B cell (primary cell): ENCODE measurements at regions not wholly inside any gene's neighbourhood (a gene's known extent, or its start where the extent isn't known, plus 50 kb on each side); places are given as distances from the start of the nearest gene placed in this dataset.

ENCODE experiments used
- ATAC-seq: fragments of 200-7000 bp; cut with Tn5 transposase; one replicate; pipeline ENCODE4 v1.10.0; 2021; ENCODE audit warnings: low read depth, mild to moderate bottlenecking, moderate number of reproducible peaks, moderate library complexity
- CTCF ChIA-PET: fragments of 350-600 bp; sonication (Branson Sonifier 250); formaldehyde crosslinking; loops from one replicate; lab custom pipeline; 2021; ENCODE audit warnings: antibody characterized with exemption, inconsistent platforms; lab: Charles Lee
- POLR2A ChIA-PET: fragments of 350-600 bp; sonication (Branson Sonifier 250); formaldehyde crosslinking; loops from one replicate; lab custom pipeline; 2021; ENCODE audit warnings: antibody characterized with exemption; lab: Charles Lee
- DNase-seq: peaks from one replicate; pipeline ENCODE4 v3.0.0; 2013
- H2AFZ ChIP-seq: 2 replicates; pipeline ENCODE4 v1.6.1; 2012; ENCODE audit warnings: mild to moderate bottlenecking, low read depth, low read length; ENCODE audit not compliant: insufficient read depth, poor library complexity, severe bottlenecking
- H3K27ac ChIP-seq, 2 donors: 1 replicate in 1 of 2; 2 replicates in 1 of 2; pipeline ENCODE4 v1.5.1; 2012 to 2013; ENCODE audit warnings: low read length in 2 of 2, mild to moderate bottlenecking in 2 of 2, moderate library complexity in 1 of 2
- H3K27me3 ChIP-seq, 4 experiments: fragments of 200-600 bp in 1 of 4; sonication (generic) in 1 of 4; replicated peaks in 1 of 4; 1 replicate in 2 of 4; 2 replicates in 2 of 4; pipeline versions ENCODE4 v1.6.1 to v1.7.0; 2013 to 2016; ENCODE audit warnings: low read length in 3 of 4, mild to moderate bottlenecking in 2 of 4, mixed read lengths in 1 of 4, moderate library complexity in 1 of 4; ENCODE audit not compliant: insufficient read depth in 4 of 4, control insufficient read depth in 3 of 4; ENCODE audit errors: control extremely low read depth in 1 of 4
- H3K36me3 ChIP-seq, 2 experiments: replicated peaks in 1 of 2; 1 replicate in 1 of 2; 2 replicates in 1 of 2; pipeline versions ENCODE4 v1.6.1 to v1.7.1; 2013; ENCODE audit warnings: low read length in 1 of 2; ENCODE audit not compliant: insufficient read depth in 2 of 2, control insufficient read depth in 1 of 2; ENCODE audit errors: control extremely low read depth in 1 of 2, extremely low read depth in 1 of 2
- H3K4me1 ChIP-seq, 2 donors: fragments of 200-600 bp in 1 of 2; sonication (generic) in 1 of 2; 1 replicate in 1 of 2; 2 replicates in 1 of 2; pipeline versions ENCODE4 v1.5.1 to v1.6.1; 2013 to 2017; ENCODE audit warnings: low read length in 2 of 2; ENCODE audit not compliant: control insufficient read depth in 2 of 2, insufficient read depth in 2 of 2
- H3K4me2 ChIP-seq: replicated peaks from 2 replicates; pipeline ENCODE3; 2012; ENCODE audit warnings: mild to moderate bottlenecking, low read depth, low read length; ENCODE audit not compliant: poor library complexity, severe bottlenecking
- H3K4me3 ChIP-seq, 5 experiments: fragments of 200-600 bp in 1 of 5; sonication (generic) in 1 of 5; 1 replicate in 3 of 5; 2 replicates in 2 of 5; pipeline versions ENCODE4 v1.5.1 to v1.7.0; 2011 to 2016; ENCODE audit warnings: low read length in 4 of 5, mild to moderate bottlenecking in 4 of 5, low read depth in 2 of 5, control low read depth in 1 of 5, moderate library complexity in 1 of 5; ENCODE audit not compliant: insufficient read depth in 1 of 5; ENCODE audit errors: control extremely low read depth in 1 of 5, extremely low read depth in 1 of 5
- H3K79me2 ChIP-seq: fragments of 200-600 bp; sonication (generic); one replicate; pipeline ENCODE4 v1.6.0; 2016; ENCODE audit warnings: low read length; ENCODE audit not compliant: control insufficient read depth, insufficient read depth
- H3K9ac ChIP-seq: fragments of 200-600 bp; sonication (generic); 2 replicates; pipeline ENCODE4 v1.6.1; 2017; ENCODE audit warnings: mild to moderate bottlenecking, low read length, moderate library complexity
- H3K9me3 ChIP-seq, 3 donors: one replicate each; pipeline versions ENCODE4 v1.6.1 to v1.7.1; 2013; ENCODE audit warnings: low read length in 2 of 3; ENCODE audit not compliant: control insufficient read depth in 2 of 3, insufficient read depth in 1 of 3; ENCODE audit errors: control extremely low read depth in 1 of 3
- H4K20me1 ChIP-seq: 2 replicates; pipeline ENCODE4 v1.6.0; 2012; ENCODE audit warnings: mild to moderate bottlenecking, low read length; ENCODE audit not compliant: insufficient read depth, control insufficient read depth, poor library complexity, severe bottlenecking
- H3K27ac Mint-ChIP-seq: one replicate; pipeline ENCODE4 v1.8.0; 2021; ENCODE audit warnings: mixed read lengths
- H3K27me3 Mint-ChIP-seq: one replicate; pipeline ENCODE4 v1.8.0; 2021; ENCODE audit warnings: mixed read lengths
- H3K4me1 Mint-ChIP-seq: one replicate; pipeline ENCODE4 v1.8.0; 2021; ENCODE audit warnings: mixed read lengths
- H3K4me3 Mint-ChIP-seq: one replicate; pipeline ENCODE4 v1.8.0; 2021; ENCODE audit warnings: mixed read lengths
- H3K9me3 Mint-ChIP-seq: one replicate; pipeline ENCODE4 v1.8.0; 2022; ENCODE audit warnings: mixed read lengths; ENCODE audit not compliant: insufficient read depth
- EZH2 ChIP-seq: IDR thresholded peaks from 2 replicates; pipeline ENCODE4 v1.6.1; 2012; ENCODE audit warnings: borderline replicate concordance, low read depth, mild to moderate bottlenecking, moderate library complexity, low read length; ENCODE audit not compliant: insufficient read depth, poor library complexity, severe bottlenecking
- WGBS: methylation state at CpG from one replicate; pipeline ENCODE4 v1.1.5; 2013; ENCODE audit warnings: missing lambda C conversion rate; ENCODE audit not compliant: insufficient coverage; 5-methylcytosine and 5-hydroxymethylcytosine counted together
- intact Hi-C: fragments of 100-400 bp; cut with micrococcal nuclease; formaldehyde crosslinking; loops from one replicate; pipeline ENCODE4 v1.10.0; 2022
- TF ChIP-seq, protein P1 (sequence below): fragments of 200-600 bp; IDR thresholded peaks from one replicate; pipeline ENCODE4 v1.8.0; 2022; ENCODE audit warnings: antibody characterized with exemption, mild to moderate bottlenecking

DNA sequence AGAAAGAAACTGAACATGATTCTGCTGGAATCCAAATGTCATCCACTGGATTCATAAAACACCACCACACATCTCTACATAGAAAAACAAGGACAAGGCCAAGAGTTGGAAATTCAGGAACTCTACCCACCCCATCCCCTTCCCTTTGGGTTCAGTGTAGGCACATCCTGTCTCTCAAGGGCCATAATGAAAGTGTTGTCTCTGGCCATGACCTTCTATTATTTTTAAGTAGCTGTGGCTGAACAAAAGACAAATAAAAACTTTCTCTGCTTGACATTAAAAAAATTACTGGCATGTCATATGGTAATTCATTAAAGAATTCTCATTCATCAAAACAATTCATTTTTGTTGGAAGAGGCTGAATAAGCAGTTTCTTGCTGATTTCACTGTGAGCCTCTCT lies 54.9 kb upstream of the ZBTB18 start:
- Histone ChIP-seq H3K27ac (no peak overlapping the region), H4K20me1 (no peaks in the 10 kb centered on the region), H3K4me1 (no peaks in the 10 kb centered on the region), H2AFZ (no peak overlapping the region), H3K9ac (no peak overlapping the region), H3K36me3 (no peaks in the 10 kb centered on the region), H3K9me3 (peaks cover 0 to 13% (median 0%) of the 10 kb centered on the region in 3 donors), H3K79me2 (no peaks in the 10 kb centered on the region), H3K27me3 (no peaks in the 10 kb centered on the region), H3K4me3 (no peak overlapping the region), H3K4me2 (no peak overlapping the region)
- H3K9me3 Mint-ChIP-seq = no peaks in the 10 kb centered on the region
- CTCF ChIA-PET = interaction anchor here (0.6 kb wide), 1 partner anchor 50 kb away, joined by 3 read pairs; no protein-coding TSS in a partner anchor
- DNase-seq (no peak), ATAC-seq (no peak)
- H3K27ac Mint-ChIP-seq = no peak overlapping the region
- H3K4me1 Mint-ChIP-seq = no peaks in the 10 kb centered on the region
- POLR2A ChIA-PET = no interaction called here
- H3K27me3 Mint-ChIP-seq = peaks cover 4% of the 10 kb centered on the region
- TF ChIP-seq, protein P1, sequence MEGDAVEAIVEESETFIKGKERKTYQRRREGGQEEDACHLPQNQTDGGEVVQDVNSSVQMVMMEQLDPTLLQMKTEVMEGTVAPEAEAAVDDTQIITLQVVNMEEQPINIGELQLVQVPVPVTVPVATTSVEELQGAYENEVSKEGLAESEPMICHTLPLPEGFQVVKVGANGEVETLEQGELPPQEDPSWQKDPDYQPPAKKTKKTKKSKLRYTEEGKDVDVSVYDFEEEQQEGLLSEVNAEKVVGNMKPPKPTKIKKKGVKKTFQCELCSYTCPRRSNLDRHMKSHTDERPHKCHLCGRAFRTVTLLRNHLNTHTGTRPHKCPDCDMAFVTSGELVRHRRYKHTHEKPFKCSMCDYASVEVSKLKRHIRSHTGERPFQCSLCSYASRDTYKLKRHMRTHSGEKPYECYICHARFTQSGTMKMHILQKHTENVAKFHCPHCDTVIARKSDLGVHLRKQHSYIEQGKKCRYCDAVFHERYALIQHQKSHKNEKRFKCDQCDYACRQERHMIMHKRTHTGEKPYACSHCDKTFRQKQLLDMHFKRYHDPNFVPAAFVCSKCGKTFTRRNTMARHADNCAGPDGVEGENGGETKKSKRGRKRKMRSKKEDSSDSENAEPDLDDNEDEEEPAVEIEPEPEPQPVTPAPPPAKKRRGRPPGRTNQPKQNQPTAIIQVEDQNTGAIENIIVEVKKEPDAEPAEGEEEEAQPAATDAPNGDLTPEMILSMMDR = no peak
- TF ChIP-seq EZH2 = no peak
- intact Hi-C loops = no loop called here
- H3K4me3 Mint-ChIP-seq = no peak overlapping the region

DNA sequence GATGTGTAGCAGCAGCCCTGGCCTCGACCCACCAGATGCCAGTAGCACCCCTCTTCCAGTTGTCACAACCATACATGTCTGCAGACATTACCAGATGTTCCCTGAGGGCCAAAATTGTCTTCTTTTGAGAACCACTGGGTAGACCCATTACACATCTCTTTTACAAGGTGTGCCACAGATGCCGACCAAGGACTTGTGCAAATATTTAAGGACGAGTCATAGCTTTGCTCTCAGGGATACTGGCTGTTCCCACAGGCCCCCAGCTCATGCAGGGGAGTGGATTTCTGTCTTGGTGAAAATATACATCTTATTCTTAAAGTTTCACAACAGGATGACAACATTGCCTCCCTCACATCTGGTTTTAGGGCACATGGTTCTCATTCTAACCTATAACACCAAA lies 59.4 kb upstream of the ZBTB18 start:
- CTCF ChIA-PET = no interaction called here
- H3K36me3 ChIP-seq = no peaks in the 10 kb centered on the region
- no peaks in the 10 kb centered on the region for H3K4me1 Mint-ChIP-seq
- H4K20me1 ChIP-seq = no peaks in the 10 kb centered on the region
- no peak overlapping the region for H3K4me3 ChIP-seq
- no peaks in the 10 kb centered on the region for H3K9me3 Mint-ChIP-seq
- no peak overlapping the region for H2AFZ ChIP-seq
- WGBS = 100% methylated on average over 1 of the region's 3 CpGs
- no peak overlapping the region for H3K4me2 ChIP-seq
- peaks cover 7% of the 10 kb centered on the region for H3K27me3 Mint-ChIP-seq
- H3K79me2 ChIP-seq = no peaks in the 10 kb centered on the region
- no peak overlapping the region for H3K4me3 Mint-ChIP-seq
- POLR2A ChIA-PET = no interaction called here
- no peak for TF ChIP-seq EZH2
- TF ChIP-seq, protein P1 = no peak
- H3K9me3 ChIP-seq = peaks cover 0 to 29% (median 0%) of the 10 kb centered on the region in 3 donors
- no peak overlapping the region for H3K9ac ChIP-seq
- no peaks in the 10 kb centered on the region for H3K4me1 ChIP-seq
- H3K27me3 ChIP-seq = peaks cover 0 to under 1% (median 0%) of the 10 kb centered on the region in 4 experiments
- H3K27ac Mint-ChIP-seq = no peak overlapping the region
- intact Hi-C loops = no loop called here
- H3K27ac ChIP-seq = no peak overlapping the region
- no peak for ATAC-seq
- DNase-seq = no peak
